ENCODE measurements at regions not wholly inside any gene's neighbourhood (a gene's known extent, or its start where the extent isn't known, plus 50 kb on each side); places are given as distances from the start of the nearest gene placed in this dataset.

DNA sequence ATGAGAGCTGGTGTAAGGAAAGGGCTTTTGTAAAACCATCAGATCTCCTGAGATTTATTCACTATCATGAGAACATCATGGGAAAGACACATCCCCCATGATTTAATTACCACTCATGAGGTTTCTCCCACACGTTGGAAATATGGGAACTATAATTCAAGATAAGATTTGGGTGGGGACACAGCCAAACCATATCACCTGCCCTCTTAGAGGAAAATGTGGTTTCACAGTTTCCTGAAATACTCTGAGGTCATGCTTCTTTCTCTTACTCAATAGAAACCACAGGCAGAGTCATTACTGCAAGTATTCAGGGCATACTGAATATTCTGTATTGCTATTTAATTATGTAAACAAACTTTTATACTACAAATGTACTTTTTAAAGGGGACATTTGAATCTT is 1453.3 kb downstream of the PCDH18 start:
- TF ChIP-seq, protein P1, sequence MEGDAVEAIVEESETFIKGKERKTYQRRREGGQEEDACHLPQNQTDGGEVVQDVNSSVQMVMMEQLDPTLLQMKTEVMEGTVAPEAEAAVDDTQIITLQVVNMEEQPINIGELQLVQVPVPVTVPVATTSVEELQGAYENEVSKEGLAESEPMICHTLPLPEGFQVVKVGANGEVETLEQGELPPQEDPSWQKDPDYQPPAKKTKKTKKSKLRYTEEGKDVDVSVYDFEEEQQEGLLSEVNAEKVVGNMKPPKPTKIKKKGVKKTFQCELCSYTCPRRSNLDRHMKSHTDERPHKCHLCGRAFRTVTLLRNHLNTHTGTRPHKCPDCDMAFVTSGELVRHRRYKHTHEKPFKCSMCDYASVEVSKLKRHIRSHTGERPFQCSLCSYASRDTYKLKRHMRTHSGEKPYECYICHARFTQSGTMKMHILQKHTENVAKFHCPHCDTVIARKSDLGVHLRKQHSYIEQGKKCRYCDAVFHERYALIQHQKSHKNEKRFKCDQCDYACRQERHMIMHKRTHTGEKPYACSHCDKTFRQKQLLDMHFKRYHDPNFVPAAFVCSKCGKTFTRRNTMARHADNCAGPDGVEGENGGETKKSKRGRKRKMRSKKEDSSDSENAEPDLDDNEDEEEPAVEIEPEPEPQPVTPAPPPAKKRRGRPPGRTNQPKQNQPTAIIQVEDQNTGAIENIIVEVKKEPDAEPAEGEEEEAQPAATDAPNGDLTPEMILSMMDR (IDR thresholded peaks at IDR 0.05) = no peak
- no peak for TF ChIP-seq POLR2A (IDR thresholded peaks at IDR 0.05)
